Kidney (tissue), 13 donors: ENCODE measurements at regions not wholly inside any gene's neighbourhood (a gene's known extent, or its start where the extent isn't known, plus 50 kb on each side); places are given as distances from the start of the nearest gene placed in this dataset.

Experiments used
- DNase-seq, 5 donors: peaks; one replicate each; pipeline ENCODE4 v3.0.0-alpha.2; 2013 to 2020
- FAIRE-seq: peaks from 2 replicates; lab custom pipeline; 2012; peaks lifted over from hg19 to GRCh38; lab: Jason Lieb, UNC
- H3K27ac ChIP-seq, 2 donors: one replicate each; pipeline ENCODE4 v1.7.0; 2013; ENCODE audit warnings: low read depth in 2 of 2, low read length in 2 of 2, inconsistent platforms in 1 of 2
- H3K27me3 ChIP-seq: one replicate; pipeline ENCODE4 v1.7.1; 2013; ENCODE audit warnings: low read length, inconsistent platforms; ENCODE audit not compliant: control insufficient read depth, insufficient read depth
- H3K36me3 ChIP-seq, 3 donors: one replicate each; pipeline versions ENCODE4 v1.7.0 to v1.7.1; 2013; ENCODE audit warnings: low read length in 3 of 3, control low read depth in 1 of 3, inconsistent platforms in 1 of 3; ENCODE audit not compliant: insufficient read depth in 3 of 3, control insufficient read depth in 2 of 3
- H3K4me1 ChIP-seq, 3 donors: one replicate each; pipeline versions ENCODE4 v1.7.0 to v1.7.1; 2013; ENCODE audit warnings: low read length in 3 of 3, inconsistent platforms in 1 of 3, low read depth in 1 of 3; ENCODE audit not compliant: control insufficient read depth in 2 of 3, insufficient read depth in 2 of 3
- H3K4me3 ChIP-seq, 3 donors: one replicate each; pipeline versions ENCODE4 v1.7.0 to v1.8.1; 2013; ENCODE audit warnings: low read length in 3 of 3, control low read depth in 1 of 3, inconsistent platforms in 1 of 3
- H3K9ac ChIP-seq, 3 donors: one replicate each; pipeline versions ENCODE4 v1.7.0 to v1.7.1; 2013; ENCODE audit warnings: low read length in 3 of 3, control low read depth in 1 of 3, inconsistent platforms in 1 of 3
- H3K9me3 ChIP-seq, 3 donors: one replicate each; pipeline versions ENCODE4 v1.7.0 to v1.7.1; 2013; ENCODE audit warnings: low read length in 3 of 3, control low read depth in 1 of 3, inconsistent platforms in 1 of 3; ENCODE audit not compliant: control insufficient read depth in 2 of 3, insufficient read depth in 1 of 3
- intact Hi-C: fragments of 100-400 bp; cut with DNase I; formaldehyde crosslinking; loops from one replicate; pipeline ENCODE4 v1.11.1; 2022
- TF ChIP-seq, protein P1 (sequence below): IDR thresholded peaks from 3 replicates; pipeline ENCODE4 v1.5.1; 2012; ENCODE audit warnings: mild to moderate bottlenecking, moderate library complexity, borderline replicate concordance; ENCODE audit not compliant: insufficient read depth; ENCODE audit errors: extremely low read depth
- donor health status: control.
- donor health status: control.
- donor health status: control.
- donor health status: control.
- donor health status: control.
- donor health status: DM: yes; HTN: yes; CAD: no.
- donor health status: Normal renal cell carcinoma (clear cell type).

DNA sequence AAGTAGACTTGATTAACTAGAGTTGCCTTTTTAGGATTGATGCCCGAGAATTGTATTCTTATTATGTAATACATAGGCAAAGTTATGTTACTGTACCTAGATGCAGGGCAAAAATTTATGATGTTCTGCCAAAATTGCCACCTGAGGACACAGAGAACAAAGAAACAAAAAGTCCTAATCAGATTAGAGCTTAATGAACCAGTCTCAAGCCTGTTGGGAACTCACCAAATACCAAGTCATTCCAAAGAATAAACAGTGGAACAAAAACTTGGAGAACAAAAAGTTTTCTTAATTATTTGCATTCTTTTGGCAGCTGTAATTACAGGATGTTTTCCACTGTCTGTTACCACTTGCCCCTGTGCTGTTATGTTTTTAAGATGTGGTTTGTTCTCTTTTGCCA, 154.7 kb upstream of the SGK1 start:
- DNase-seq (no peak), FAIRE-seq (no peak)
- Histone ChIP-seq H3K9me3 (no peaks in the 10 kb centered on the region), H3K4me1 (peaks cover 3 to 7% (median 3%) of the 10 kb centered on the region in 3 donors), H3K36me3 (no peaks in the 10 kb centered on the region), H3K27ac (no peak overlapping the region), H3K9ac (no peak overlapping the region), H3K27me3 (no peaks in the 10 kb centered on the region), H3K4me3 (no peak overlapping the region)
- TF ChIP-seq, protein P1, sequence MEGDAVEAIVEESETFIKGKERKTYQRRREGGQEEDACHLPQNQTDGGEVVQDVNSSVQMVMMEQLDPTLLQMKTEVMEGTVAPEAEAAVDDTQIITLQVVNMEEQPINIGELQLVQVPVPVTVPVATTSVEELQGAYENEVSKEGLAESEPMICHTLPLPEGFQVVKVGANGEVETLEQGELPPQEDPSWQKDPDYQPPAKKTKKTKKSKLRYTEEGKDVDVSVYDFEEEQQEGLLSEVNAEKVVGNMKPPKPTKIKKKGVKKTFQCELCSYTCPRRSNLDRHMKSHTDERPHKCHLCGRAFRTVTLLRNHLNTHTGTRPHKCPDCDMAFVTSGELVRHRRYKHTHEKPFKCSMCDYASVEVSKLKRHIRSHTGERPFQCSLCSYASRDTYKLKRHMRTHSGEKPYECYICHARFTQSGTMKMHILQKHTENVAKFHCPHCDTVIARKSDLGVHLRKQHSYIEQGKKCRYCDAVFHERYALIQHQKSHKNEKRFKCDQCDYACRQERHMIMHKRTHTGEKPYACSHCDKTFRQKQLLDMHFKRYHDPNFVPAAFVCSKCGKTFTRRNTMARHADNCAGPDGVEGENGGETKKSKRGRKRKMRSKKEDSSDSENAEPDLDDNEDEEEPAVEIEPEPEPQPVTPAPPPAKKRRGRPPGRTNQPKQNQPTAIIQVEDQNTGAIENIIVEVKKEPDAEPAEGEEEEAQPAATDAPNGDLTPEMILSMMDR = no peak
- intact Hi-C loops = no loop called here

DNA sequence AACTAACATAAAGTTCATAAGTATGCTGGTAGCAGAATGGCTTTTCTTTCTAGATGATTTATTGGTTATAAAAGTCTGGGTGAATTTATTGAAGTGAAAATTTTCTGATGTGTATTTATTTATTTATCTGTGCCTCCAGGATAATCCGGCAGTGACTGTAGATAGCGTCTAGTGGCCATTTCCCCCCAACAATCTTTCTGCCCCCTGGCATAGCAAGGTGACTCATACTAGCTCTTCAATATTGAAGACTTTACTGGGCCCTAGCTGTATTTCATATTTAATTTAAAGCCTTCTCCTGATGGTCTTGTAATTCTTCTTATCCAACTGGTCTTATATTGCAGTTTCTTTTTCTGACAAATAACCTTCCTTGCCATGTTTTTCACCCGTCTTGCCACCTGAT, 154.1 kb upstream of the SGK1 start:
- TF ChIP-seq, protein P1 = no peak
- Histone ChIP-seq H3K36me3 (no peaks in the 10 kb centered on the region), H3K27ac (no peak overlapping the region), H3K9me3 (no peaks in the 10 kb centered on the region), H3K4me3 (no peak overlapping the region), H3K9ac (no peak overlapping the region), H3K4me1 (peaks cover 3 to 12% (median 3%) of the 10 kb centered on the region in 3 donors), H3K27me3 (no peaks in the 10 kb centered on the region)
- FAIRE-seq (no peak), DNase-seq (no peak)
- intact Hi-C loops = no loop called here

- H3K9me3 ChIP-seq = no peaks in the 10 kb centered on the region
- H3K9ac ChIP-seq = no peak overlapping the region
- intact Hi-C loops = no loop called here
- H3K4me1 ChIP-seq = peaks cover 3 to 12% (median 3%) of the 10 kb centered on the region in 3 donors
- H3K36me3 ChIP-seq = no peaks in the 10 kb centered on the region
- DNase-seq = no peak
- no peak overlapping the region for H3K27ac ChIP-seq
- no peak overlapping the region for H3K4me3 ChIP-seq
- no peaks in the 10 kb centered on the region for H3K27me3 ChIP-seq
- TF ChIP-seq, protein P1 = no peak
- FAIRE-seq = no peak
Observed at GRCh38 chr6:134470457-134470975, 152.6 kb upstream of the SGK1 start.
